Muscle of leg (tissue), 3 donors: ENCODE measurements at regions not wholly inside any gene's neighbourhood (a gene's known extent, or its start where the extent isn't known, plus 50 kb on each side); places are given as distances from the start of the nearest gene placed in this dataset.

ENCODE experiments used
- DNase-seq: peaks from one replicate; pipeline ENCODE4 v3.0.0; 2013
- H3K27ac ChIP-seq: one replicate; pipeline ENCODE4 v1.5.1; 2013; ENCODE audit warnings: mild to moderate bottlenecking, low read length, control low read depth
- H3K27me3 ChIP-seq: one replicate; pipeline ENCODE4 v1.6.1; 2013; ENCODE audit warnings: low read length; ENCODE audit not compliant: control insufficient read depth, insufficient read depth
- H3K36me3 ChIP-seq: one replicate; pipeline ENCODE4 v1.6.1; 2013; ENCODE audit warnings: low read length; ENCODE audit not compliant: control insufficient read depth, insufficient read depth
- H3K4me1 ChIP-seq: one replicate; pipeline ENCODE4 v1.6.1; 2013; ENCODE audit warnings: low read length; ENCODE audit not compliant: control insufficient read depth, insufficient read depth
- H3K4me3 ChIP-seq: one replicate; pipeline ENCODE4 v1.5.1; 2013; ENCODE audit warnings: low read length, control low read depth
- H3K9me3 ChIP-seq: replicated peaks from 2 replicates; pipeline ENCODE4 v1.6.1; 2013; ENCODE audit warnings: low read depth, low read length; ENCODE audit not compliant: control insufficient read depth
- WGBS: methylation state at CpG from one replicate; pipeline ENCODE4 v1.1.5; 2013; ENCODE audit warnings: missing lambda C conversion rate; ENCODE audit not compliant: insufficient coverage; 5-methylcytosine and 5-hydroxymethylcytosine counted together

DNA sequence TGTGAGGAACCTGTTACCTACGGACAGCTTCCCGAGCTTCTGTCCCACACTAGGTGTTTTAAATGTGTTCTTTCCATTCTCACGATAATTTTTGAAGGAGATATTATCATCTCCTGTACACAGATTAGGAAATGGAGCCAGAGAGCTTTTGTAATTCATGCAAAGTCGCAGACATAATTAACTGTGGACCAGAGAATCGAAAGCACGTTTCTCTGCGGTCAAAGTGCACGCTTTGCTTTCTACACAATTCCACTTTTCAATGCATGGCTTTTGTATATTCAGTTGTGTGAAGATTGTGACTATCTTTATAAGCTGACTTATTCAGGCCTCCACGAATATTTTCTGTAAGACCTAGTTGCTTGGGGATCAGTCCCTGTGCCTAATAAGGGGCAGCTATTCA lies 81.7 kb upstream of the SLC10A2 start:
- no peak overlapping the region for H3K27ac ChIP-seq
- WGBS = no CpG with 5 or more reads among the region's 9 CpGs
- H3K4me3 ChIP-seq = no peak overlapping the region
- no peaks in the 10 kb centered on the region for H3K36me3 ChIP-seq
- H3K27me3 ChIP-seq = no peaks in the 10 kb centered on the region
- H3K4me1 ChIP-seq = no peaks in the 10 kb centered on the region
- DNase-seq = no peak
- H3K9me3 ChIP-seq = no peaks in the 10 kb centered on the region

DNA sequence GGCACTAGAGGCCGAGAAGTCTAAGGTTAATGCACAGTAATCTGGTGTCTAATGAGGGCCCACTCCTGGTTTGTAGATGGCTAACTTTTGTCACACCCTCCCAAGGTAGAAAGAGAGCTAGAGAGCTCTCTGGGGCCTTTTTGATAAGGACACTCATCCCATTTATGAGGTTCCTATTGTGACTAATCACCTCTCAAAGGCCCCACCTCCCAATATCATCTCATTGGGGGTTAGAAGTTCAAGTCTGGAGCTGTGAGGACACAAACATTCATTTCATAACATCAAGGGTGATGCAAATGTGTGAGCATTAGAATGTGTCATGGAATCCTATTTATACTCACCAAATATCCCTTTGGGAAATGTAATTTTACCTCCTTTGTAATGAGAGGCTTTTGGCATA lies 79.2 kb upstream of the SLC10A2 start:
- Histone ChIP-seq H3K4me1 (no peaks in the 10 kb centered on the region), H3K27me3 (no peaks in the 10 kb centered on the region), H3K27ac (no peak overlapping the region), H3K4me3 (no peak overlapping the region), H3K9me3 (no peaks in the 10 kb centered on the region), H3K36me3 (no peaks in the 10 kb centered on the region)
- no CpG with 5 or more reads among the region's 1 CpG for WGBS
- DNase-seq = no peak

DNA sequence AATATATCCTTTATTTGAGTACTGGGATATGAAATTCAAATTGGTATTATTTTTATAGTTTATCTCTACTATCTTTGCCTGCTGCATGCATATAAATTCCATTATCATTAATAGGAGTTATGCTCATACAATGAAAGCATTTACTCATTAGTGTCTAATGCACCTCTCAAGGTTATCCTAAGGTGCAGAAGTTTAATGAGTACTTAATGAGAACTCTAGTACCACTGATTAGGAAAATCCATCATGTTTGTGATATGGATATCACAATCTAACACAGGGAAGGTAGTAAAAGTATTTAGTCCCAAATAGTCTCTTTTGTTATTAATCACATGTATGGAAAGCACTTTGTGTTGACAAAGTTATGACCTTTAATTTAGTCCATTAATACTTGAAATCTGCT lies 77.2 kb upstream of the SLC10A2 start:
- no peak overlapping the region for H3K4me3 ChIP-seq
- DNase-seq = no peak

DNA sequence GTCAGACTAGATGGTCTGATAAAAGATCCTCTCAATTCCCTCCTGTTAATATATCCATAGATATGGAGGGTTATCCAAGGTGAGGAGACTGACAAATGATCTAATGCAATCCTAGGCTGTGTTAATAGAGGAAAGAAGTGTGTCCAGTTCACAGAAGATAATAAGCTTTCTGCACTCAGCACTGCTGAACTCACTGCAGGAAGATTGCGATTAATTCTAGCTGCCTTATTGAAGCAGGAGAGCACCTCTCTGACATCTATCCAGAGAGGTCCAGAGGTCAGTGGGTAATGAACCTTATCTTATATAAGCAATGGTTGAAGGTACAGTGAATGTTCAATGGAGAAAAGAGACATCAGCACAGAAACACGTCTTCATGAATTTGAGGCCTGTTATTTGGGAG lies 75.9 kb upstream of the SLC10A2 start:
- no peak overlapping the region for H3K27ac ChIP-seq
- H3K4me3 ChIP-seq = no peak overlapping the region
- no peaks in the 10 kb centered on the region for H3K9me3 ChIP-seq
- H3K27me3 ChIP-seq = no peaks in the 10 kb centered on the region
- 89% methylated on average over 1 of the region's 2 CpGs for whole genome bisulfite sequencing
- H3K36me3 ChIP-seq = no peaks in the 10 kb centered on the region
- DNase-seq = no peak
- no peaks in the 10 kb centered on the region for H3K4me1 ChIP-seq

More for the DNA sequence above, 77.2 kb upstream of the SLC10A2 start:
- no peaks in the 10 kb centered on the region for H3K27me3 ChIP-seq
- H3K36me3 ChIP-seq = no peaks in the 10 kb centered on the region
- no peaks in the 10 kb centered on the region for H3K9me3 ChIP-seq
- H3K4me1 ChIP-seq = no peaks in the 10 kb centered on the region
- no peak overlapping the region for H3K27ac ChIP-seq

DNA sequence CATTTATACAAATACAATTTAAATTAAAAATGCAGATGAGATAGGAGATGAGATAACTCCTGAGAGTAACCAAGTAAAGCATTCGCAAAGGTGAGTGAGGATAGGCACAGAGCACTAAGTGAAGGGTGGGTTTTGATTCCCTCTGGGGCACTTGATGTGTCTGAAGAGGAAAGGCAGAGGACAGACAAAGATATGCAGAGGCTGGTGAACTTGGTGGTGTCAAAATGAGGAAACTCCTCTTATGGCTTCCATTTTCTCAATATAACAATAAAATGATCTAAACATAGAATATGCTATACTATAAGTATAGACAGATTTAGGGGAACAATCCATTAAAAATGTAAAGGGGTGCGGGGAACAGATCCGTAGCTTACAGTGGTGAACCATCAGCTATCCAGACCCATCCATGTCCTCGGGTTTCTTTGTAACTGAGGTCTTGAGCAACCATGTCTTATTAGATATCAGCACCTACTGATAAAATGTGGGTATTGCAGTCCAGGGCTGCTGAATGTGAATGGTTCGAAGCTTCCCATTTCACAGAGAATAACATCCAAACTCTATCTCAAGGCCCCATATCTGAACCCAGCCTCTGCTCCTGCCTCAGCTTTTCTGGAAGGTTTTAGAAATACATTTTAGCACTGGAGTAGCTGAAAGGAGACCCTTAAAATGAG lies 73.9 kb upstream of the SLC10A2 start:
- H3K4me1 ChIP-seq = no peaks in the 10 kb centered on the region
- whole genome bisulfite sequencing = no CpG with 5 or more reads among the region's 5 CpGs
- H3K27ac ChIP-seq = no peak overlapping the region
- H3K4me3 ChIP-seq = no peak overlapping the region
- DNase-seq = peak; percentile 21
- H3K36me3 ChIP-seq = no peaks in the 10 kb centered on the region
- H3K9me3 ChIP-seq = no peaks in the 10 kb centered on the region
- H3K27me3 ChIP-seq = no peaks in the 10 kb centered on the region

DNA sequence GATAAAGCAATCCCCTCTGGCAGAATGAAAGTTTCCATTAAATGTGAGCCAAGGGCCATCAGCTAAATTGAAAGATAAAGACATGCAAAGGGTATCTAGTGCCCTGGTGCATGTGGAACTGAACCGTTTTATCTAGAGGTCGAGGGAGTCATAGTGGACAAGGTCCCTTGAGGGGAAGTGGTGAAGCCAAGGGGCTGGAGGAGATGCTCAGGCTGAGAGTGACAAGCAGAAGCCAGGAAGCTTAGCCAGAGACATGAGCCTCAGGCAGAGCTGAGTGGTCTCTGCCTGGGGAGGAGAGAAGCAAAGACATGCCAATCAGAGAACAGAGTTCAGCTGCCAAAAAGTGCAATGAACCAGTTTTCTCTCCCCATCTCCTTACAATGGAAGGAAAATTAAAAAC lies 68.1 kb upstream of the SLC10A2 start:
- H3K4me3 ChIP-seq = no peak overlapping the region
- WGBS = 63% methylated on average over 2 of the region's 2 CpGs
- H3K9me3 ChIP-seq = no peaks in the 10 kb centered on the region
- H3K27me3 ChIP-seq = no peaks in the 10 kb centered on the region
- no peak for DNase-seq
- H3K27ac ChIP-seq = no peak overlapping the region
- no peaks in the 10 kb centered on the region for H3K36me3 ChIP-seq
- no peaks in the 10 kb centered on the region for H3K4me1 ChIP-seq

DNA sequence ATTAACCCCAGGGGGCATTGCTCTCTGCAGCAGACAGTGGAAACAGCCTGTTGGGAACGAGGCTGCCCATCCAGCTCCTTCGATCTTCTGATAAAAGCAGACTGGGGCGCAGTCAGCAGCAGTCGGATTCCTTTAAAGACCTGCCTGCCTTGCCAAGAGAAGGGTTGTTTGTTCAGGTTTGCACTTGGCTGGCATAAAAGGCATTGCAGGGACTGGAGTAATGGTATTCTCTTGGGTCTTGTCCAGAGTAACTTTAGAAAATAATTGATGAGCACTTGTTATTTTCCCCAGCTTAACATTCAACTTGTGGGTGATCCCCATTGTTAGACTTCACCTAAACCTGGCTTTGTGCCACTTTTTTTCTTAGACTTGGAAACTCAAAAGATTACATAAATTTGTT lies 67.3 kb upstream of the SLC10A2 start:
- Histone ChIP-seq H3K4me1 (no peaks in the 10 kb centered on the region), H3K27ac (no peak overlapping the region), H3K27me3 (no peaks in the 10 kb centered on the region), H3K9me3 (no peaks in the 10 kb centered on the region), H3K4me3 (no peak overlapping the region), H3K36me3 (no peaks in the 10 kb centered on the region)
- 74% methylated on average over 4 of the region's 4 CpGs for WGBS
- no peak for DNase-seq

DNA sequence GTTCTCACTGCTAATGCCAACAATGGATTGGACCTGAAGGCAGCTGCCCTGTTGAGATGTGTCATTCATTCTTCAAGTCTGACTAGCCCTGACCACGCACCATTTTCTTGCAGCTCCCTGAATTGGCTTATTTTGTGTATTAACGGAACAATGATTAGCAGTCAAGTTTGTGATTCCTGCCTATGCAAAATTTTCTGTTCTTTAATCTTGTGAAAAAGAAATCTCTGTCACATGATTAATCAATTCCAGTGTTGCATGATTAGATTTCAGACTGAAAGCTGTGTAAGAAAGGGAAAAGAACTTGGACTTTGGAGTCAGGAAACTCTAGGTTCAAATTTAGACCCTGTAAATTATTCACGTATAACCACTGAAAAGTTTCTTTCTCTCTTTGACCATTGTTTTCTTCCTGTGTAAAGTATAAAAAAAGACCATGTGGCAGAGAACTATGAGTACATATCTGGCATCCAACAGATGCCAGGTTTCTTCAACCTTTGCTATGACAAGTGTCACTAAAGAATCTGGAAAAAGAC lies 64.5 kb upstream of the SLC10A2 start:
- 100% methylated on average over 1 of the region's 3 CpGs for WGBS
- Histone ChIP-seq H3K27me3 (no peaks in the 10 kb centered on the region), H3K4me1 (no peaks in the 10 kb centered on the region), H3K4me3 (no peak overlapping the region), H3K27ac (no peak overlapping the region), H3K9me3 (no peaks in the 10 kb centered on the region), H3K36me3 (no peaks in the 10 kb centered on the region)
- no peak for DNase-seq

DNA sequence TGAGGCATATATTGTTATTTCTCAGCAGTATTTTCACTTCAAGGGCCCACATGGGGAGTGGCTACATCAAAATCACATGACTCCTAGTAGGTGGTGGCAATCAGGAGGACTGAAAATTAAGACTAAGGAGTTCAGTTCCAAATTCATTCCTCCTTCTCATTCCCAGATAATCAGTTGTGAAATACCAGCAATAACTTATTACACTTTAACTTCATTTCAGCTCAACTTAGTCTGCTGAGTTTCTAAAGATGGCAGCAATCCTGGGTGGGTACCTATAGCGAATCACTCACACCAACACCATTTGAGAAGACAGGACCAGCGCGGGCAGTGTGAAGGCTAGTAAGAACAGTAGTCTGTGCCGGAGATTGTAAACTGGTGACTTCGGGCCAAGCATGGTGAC lies 63.9 kb upstream of the SLC10A2 start:
- no CpG with 5 or more reads among the region's 5 CpGs for WGBS
- Histone ChIP-seq H3K9me3 (no peaks in the 10 kb centered on the region), H3K27me3 (no peaks in the 10 kb centered on the region), H3K36me3 (no peaks in the 10 kb centered on the region), H3K4me3 (no peak overlapping the region), H3K4me1 (no peaks in the 10 kb centered on the region), H3K27ac (no peak overlapping the region)
- no peak for DNase-seq
